Testis (tissue), 2 donors: ENCODE measurements at regions not wholly inside any gene's neighbourhood (a gene's known extent, or its start where the extent isn't known, plus 50 kb on each side); places are given as distances from the start of the nearest gene placed in this dataset.

Source experiments
- DNase-seq: peaks from one replicate; pipeline ENCODE4 v3.0.0-alpha.2; 2019
- H3K27ac ChIP-seq, 2 donors: fragments of 200-600 bp; sonication (generic); one replicate each; pipeline ENCODE4 v1.5.1; 2019
- H3K27me3 ChIP-seq: fragments of 200-600 bp; sonication (generic); one replicate; pipeline ENCODE4 v1.5.1; 2019
- H3K36me3 ChIP-seq: fragments of 200-600 bp; sonication (generic); one replicate; pipeline ENCODE4 v1.5.1; 2017; ENCODE audit warnings: low read depth; ENCODE audit errors: missing control alignments
- H3K4me1 ChIP-seq: fragments of 200-600 bp; sonication (generic); one replicate; pipeline ENCODE4 v1.5.1; 2019
- H3K4me3 ChIP-seq, 2 donors: fragments of 200-600 bp; sonication (generic); one replicate each; pipeline ENCODE4 v1.5.1; 2017 to 2019
- H3K9me3 ChIP-seq: fragments of 200-600 bp; sonication (generic); one replicate; pipeline ENCODE4 v1.5.1; 2017
- POLR2A ChIP-seq: fragments of 450-650 bp; IDR thresholded peaks from one replicate; pipeline ENCODE4 v1.6.1; 2017; ENCODE audit warnings: antibody characterized with exemption, mild to moderate bottlenecking, moderate library complexity
- WGBS, 2 donors: methylation state at CpG; one replicate each; pipeline ENCODE4 v1.1.5; 2018; 5-methylcytosine and 5-hydroxymethylcytosine counted together
- intact Hi-C: fragments of 100-400 bp; cut with DNase I; formaldehyde crosslinking; loops from one replicate; pipeline ENCODE4 v1.15.1; 2023; ENCODE audit warnings: low total_unique reads
- TF ChIP-seq, protein P1 (sequence below), 3 experiments: fragments of 450-650 bp in 2 of 3; fragments of 200-600 bp in 1 of 3; sonication (generic) in 1 of 3; IDR thresholded peaks; one replicate each; pipeline ENCODE4 v1.5.1; 2016 to 2019; ENCODE audit warnings: antibody characterized with exemption in 3 of 3, mild to moderate bottlenecking in 2 of 3, moderate library complexity in 1 of 3

- peaks cover 6% of the 10 kb centered on the region for H3K4me1 ChIP-seq
- intact Hi-C loops: no loop called here
- no peaks in the 10 kb centered on the region for H3K36me3 ChIP-seq
- no peak for DNase-seq
- TF ChIP-seq, protein P1, sequence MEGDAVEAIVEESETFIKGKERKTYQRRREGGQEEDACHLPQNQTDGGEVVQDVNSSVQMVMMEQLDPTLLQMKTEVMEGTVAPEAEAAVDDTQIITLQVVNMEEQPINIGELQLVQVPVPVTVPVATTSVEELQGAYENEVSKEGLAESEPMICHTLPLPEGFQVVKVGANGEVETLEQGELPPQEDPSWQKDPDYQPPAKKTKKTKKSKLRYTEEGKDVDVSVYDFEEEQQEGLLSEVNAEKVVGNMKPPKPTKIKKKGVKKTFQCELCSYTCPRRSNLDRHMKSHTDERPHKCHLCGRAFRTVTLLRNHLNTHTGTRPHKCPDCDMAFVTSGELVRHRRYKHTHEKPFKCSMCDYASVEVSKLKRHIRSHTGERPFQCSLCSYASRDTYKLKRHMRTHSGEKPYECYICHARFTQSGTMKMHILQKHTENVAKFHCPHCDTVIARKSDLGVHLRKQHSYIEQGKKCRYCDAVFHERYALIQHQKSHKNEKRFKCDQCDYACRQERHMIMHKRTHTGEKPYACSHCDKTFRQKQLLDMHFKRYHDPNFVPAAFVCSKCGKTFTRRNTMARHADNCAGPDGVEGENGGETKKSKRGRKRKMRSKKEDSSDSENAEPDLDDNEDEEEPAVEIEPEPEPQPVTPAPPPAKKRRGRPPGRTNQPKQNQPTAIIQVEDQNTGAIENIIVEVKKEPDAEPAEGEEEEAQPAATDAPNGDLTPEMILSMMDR (IDR thresholded peaks at IDR 0.05): no peak
- no peak for TF ChIP-seq POLR2A
- no peaks in the 10 kb centered on the region for H3K27me3 ChIP-seq
- WGBS, 2 donors: 82 to 93% methylated on average over 2 of the region's 2 CpGs
- no peaks in the 10 kb centered on the region for H3K9me3 ChIP-seq
- H3K27ac ChIP-seq: no peak overlapping the region
- no peak overlapping the region for H3K4me3 ChIP-seq
These were observed 63.3 kb downstream of the HDGFL1 start for GRCh38 chr6:22632581-22633145.

- 89 to 92% methylated on average over 4 of the region's 4 CpGs for WGBS, 2 donors
These were observed 67.1 kb downstream of the HDGFL1 start for GRCh38 chr6:22636452-22636851.

DNA sequence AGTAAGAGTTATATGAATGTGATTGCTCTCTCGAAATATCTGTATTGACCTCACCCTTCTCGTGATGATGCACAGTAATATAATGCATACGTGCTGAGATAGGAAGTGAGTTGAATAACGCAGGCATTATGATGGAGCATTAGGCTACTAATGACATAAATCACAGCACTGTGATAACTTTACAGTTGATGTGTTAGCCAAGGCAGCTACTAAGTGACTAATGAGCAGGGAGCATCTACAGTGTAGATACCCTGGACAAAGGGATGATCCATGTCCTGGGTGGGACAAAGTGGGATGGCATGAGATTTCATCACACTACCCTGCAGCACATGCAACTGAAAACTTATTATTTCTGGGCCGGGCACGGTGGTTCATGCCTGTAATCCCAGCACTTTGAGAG is 68.4 kb downstream of the HDGFL1 start:
- 90 to 94% methylated on average over 6 of the region's 6 CpGs for WGBS, 2 donors
- Histone ChIP-seq H3K4me1 (no peaks in the 10 kb centered on the region), H3K4me3 (no peak overlapping the region), H3K27ac (no peak overlapping the region), H3K36me3 (no peaks in the 10 kb centered on the region), H3K9me3 (no peaks in the 10 kb centered on the region), H3K27me3 (no peaks in the 10 kb centered on the region)
- TF ChIP-seq, protein P1 (IDR thresholded peaks at IDR 0.05): no peak
- no peak for TF ChIP-seq POLR2A
- no peak for DNase-seq
- intact Hi-C loops: no loop called here

More at GRCh38 chr6:22636452-22636851, 67.1 kb downstream of the HDGFL1 start:
- no peaks in the 10 kb centered on the region for H3K27me3 ChIP-seq
- no peak for TF ChIP-seq POLR2A
- TF ChIP-seq, protein P1 (IDR thresholded peaks at IDR 0.05): no peak
- intact Hi-C loops: no loop called here
- H3K4me1 ChIP-seq: peaks cover 6% of the 10 kb centered on the region
- H3K9me3 ChIP-seq: no peaks in the 10 kb centered on the region
- no peaks in the 10 kb centered on the region for H3K36me3 ChIP-seq
- no peak overlapping the region for H3K4me3 ChIP-seq
- no peak for DNase-seq
- no peak overlapping the region for H3K27ac ChIP-seq

DNA sequence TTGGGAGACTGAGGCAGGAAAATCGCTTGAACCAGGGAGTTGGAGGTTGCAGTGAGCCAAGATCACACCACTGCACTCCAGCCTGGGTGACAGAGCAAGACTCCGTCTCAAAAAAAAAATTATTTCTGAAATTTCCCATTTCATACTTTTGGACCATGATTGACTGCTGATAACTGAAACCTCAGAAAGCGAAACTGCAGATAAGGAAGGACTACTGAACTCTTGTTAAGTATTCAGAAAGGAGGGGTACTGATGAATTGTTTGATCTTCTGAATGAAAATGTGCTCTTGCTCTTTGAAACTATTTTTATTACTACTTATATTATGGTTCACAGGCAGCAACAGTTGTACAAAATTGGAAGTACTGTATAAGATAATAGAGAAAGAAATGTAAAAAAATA is 69.0 kb downstream of the HDGFL1 start:
- no peaks in the 10 kb centered on the region for H3K9me3 ChIP-seq

More for the DNA sequence above, 69.0 kb downstream of the HDGFL1 start:
- Histone ChIP-seq H3K4me1 (no peaks in the 10 kb centered on the region), H3K27ac (no peak overlapping the region), H3K4me3 (no peak overlapping the region), H3K36me3 (no peaks in the 10 kb centered on the region), H3K27me3 (no peaks in the 10 kb centered on the region)
- no peak for DNase-seq
- 72 to 85% methylated on average over 3 of the region's 3 CpGs for WGBS, 2 donors
- intact Hi-C loops: no loop called here
- no peak for TF ChIP-seq POLR2A
- TF ChIP-seq, protein P1 (IDR thresholded peaks at IDR 0.05): no peak
